ENCODE measurements at regions not wholly inside any gene's neighbourhood (a gene's known extent, or its start where the extent isn't known, plus 50 kb on each side); places are given as distances from the start of the nearest gene placed in this dataset.
"Not testable (repeated sequence)": the region's sequence is repeated elsewhere in the genome, so short reads cannot be mapped to it uniquely, and the experiment has no call there.

DNA sequence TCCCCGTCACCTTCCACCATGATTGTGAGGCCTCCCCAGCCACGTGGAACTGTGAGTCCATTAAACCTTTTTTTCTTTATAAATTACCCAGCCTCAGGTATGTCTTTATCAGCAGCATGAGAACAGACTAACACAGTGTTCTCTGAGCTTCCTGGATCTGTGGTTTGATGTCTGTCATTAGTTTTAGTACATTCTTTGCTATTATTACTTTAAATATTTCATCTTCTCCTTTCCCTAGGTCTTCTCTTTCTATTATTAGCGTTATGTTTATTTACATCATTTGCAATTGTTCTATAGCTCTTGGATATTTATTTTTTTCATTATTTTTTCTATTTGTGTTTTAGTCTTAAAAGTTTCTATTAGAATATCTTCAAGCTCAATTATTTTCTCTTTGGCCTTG, 1293.4 kb downstream of the GATA3 start:
- not testable (repeated sequence) for DNase-seq

DNA sequence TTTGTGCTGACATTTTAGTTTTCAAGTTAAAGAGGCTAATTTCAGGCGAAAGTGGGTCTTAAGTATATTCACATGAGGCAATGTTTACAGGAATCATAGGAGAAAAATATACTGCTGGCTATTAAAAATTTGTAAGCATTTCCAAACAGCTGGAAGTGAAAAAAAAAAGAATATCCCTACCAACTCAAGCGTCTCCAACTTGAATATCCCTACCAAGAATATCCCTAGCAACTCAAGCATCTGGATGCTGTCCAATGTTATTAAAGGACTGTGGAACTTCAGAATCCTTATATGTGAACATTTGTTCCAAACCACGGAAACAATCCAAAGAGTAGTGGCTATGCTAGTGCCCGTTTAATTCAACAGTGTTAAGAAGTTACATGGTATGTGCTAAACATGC, 1303.0 kb downstream of the GATA3 start:
- no peak for DNase-seq

DNA sequence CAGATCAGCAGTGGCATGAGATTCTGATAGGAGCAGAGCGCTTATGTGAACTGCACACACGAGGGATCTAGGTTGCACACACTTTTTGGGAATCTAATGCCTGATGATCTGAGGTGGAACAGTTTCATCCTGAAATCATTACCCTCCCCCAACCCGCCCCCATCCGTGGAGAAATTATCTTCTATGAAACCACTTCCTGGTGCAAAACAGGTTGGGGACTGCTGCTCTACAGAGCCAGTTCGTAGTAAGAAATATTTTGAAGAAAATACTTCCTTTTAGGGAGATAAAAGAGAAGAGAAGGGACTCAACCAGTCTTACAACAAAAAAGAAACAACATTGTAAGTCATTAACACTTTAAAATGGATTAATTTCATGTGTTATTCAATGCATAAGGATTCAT, 1308.2 kb downstream of the GATA3 start:
- DNase-seq, result no peak

DNA sequence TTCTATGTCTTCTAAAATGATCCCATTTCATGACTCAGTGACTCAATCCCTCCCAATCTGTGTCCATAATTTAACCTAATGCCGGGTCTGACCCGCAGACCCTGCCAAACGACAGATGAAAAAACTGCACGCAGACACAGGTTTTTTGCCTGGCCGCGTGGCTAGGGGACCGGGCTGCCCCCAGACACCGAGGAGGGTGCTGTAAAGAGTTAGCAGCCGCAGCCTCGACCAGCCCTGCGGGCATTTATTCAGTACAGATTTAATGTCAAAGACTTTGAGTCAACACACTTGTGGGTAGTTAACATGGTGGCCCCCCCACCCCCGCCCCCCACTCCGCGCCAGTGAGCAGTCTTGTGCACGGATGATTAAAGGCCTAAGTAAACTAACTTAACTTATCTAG, 1324.7 kb downstream of the GATA3 start:
- no peak for DNase-seq

DNA sequence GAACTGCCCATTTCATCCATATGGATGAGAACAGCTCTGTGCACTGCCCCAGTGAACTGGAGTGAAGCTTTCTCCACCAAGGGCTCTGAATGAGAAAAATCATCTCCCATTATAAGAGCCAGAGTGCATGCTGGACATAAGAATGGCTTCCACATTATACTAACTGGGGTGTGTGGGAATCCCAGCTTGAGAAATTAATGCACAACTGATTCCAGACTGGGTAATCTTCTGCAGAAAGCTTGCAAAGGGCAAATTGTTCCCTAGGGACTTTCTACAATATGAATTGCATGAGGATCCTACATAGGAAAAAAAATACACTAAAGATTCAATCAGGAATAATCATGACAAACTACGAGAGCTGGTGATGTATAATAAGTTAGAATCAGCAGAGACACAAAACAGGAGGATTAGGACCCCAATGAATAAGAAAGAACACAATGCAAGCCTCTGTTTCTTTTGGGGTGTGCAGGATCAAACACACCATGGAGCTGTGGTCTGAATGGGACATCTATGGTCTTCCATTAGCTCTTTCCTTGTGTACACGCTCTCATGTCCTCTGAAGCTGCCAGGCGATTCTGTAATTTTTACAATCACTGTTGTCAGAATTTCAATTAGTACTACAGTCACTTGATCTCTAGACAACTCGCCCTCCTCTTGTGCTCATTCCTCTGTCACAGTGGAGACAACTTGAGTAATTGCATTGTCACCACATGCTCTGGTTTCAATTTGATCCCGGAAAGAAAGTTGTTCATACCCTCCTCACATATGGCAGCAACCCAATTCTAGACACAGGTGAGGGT, 1327.4 kb downstream of the GATA3 start:
- DNase-seq, result no peak

DNA sequence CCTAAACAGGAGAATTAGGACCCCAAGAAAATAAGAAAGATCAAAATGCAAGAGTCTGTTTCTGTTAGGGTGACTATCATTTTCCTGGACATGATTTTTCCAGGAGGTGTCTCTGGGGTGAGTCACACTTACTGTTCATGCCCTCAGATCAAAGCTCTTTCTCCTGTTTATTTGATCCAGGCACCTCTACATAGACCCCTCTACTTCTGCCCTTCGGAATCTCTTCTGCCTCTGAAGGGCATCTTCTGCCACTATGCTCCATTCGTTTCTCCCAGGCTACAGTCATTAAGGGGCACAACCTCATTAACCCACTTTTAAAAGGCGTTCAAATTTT, 1328.0 kb downstream of the GATA3 start:
- DNase-seq, result no peak

DNA sequence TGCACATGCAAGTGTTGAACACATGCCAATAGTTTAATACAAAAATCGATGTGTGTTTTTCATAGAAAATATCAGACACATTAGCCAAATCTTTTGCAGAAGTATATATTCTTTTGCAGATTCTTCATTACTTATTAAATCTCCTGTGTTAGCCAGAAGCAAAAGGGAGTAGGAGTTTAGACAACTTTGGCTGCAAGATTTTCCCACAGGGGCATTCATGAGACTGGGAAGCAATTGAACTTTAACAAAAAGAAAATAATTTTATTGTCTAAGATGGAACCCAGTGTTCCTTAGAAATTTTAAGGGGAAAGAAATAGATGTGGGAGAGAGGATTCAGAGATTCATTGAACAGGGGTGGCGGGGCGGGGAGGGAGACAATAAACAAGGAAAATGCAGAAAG, 1336.0 kb downstream of the GATA3 start:
- DNase-seq, result no peak

DNA sequence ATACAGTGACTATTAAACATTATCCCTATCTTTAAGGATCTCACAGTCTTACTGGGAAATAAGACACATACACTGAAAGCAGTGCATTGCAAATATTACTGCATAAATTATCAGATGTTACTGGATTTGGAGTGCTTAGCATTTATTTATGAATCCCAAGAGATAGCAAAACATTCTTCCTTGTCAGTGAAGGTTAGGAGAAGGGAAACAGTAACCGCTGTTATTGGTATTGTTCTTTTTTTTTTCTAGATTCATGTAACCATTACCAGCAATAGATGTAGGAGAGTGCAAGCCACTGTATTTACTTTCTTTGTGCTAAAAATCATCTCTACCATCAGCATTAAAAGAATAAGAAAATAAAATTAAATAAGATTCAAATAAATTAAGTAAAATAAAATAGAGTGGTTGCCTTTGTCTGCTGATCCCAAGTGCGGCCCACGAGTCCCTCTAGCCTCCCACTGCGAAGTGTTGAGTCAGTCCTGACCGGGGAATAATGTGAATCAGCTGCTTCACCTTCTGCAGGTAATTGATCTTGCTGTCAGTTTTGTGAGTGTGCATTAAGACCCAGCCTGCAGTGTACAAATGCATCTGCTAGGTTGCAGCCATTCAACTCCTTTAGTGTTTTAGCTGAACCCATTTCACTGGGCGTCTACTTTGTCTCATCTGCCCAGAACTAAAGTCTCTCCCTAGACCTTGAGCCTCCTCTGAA, 1344.9 kb downstream of the GATA3 start:
- no peak for DNase-seq

DNA sequence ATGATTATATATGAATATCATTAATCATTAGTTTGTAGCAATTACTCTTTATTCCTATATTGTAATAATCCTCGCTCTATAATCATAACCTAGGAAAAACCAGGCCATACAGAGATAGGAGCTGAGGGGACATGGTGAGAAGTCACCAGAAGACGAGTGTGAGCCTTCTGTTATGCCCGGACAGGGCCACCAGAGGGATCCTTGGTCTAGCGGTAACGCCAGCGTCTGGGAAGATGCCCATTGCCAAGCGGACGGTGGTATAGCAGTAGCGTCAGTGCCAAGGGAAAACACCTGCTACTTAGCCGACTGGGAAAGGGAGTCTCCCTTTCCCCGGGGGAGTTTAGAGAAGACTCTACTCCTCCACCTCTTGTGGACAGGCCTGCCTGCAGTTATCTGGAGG, 1347.6 kb downstream of the GATA3 start:
- not testable (repeated sequence) for DNase-seq

DNA sequence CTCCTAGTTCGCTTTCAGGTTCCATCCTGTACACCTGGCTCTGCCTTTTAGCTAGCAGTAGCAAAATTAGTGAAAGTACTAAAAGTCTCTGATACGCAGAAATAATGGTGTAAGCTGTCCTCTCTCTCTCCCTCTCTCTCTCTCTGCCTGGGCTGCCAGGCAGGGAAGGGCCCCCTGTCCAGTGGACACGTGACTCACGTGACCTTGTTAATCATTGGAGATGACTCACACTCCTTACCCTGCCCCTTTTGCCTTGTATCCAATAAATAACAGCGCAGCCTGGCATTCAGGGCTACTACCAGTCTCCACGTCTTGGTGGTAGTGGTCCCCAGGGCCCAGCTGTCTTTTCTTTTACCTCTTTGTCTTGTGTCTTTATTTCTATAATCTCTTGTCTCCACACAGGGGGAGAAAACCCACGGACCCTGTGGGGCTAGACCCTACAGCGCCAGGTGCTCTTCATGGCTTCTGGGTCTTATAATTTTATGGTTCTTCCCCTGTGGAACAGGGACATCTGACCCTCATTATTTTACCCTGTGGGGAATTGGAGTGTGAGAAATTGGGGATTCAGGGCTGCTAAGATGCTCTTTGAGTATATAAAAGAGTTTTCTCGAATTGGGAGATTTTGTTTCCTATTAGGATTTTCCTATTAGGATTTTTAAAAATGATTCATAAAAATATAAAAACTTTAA, 1348.2 kb downstream of the GATA3 start:
- not testable (repeated sequence) for DNase-seq

DNA sequence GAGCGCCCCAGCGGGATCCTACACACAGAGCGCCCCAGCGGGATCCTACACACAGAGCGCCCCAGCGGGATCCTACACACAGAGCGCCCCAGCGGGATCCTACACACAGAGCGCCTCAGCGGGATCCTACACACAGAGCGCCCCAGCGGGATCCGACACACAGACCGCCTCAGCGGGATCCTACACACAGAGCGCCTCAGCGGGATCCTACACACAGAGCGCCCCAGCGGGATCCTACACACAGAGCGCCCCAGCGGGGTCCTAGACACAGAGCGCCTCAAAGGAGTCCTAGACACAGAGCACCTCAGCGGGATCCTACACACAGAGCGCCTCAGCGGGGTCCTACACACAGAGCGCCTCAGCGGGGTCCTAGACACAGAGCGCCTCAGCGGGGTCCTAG, 1352.7 kb downstream of the GATA3 start:
- not testable (repeated sequence) for DNase-seq

DNA sequence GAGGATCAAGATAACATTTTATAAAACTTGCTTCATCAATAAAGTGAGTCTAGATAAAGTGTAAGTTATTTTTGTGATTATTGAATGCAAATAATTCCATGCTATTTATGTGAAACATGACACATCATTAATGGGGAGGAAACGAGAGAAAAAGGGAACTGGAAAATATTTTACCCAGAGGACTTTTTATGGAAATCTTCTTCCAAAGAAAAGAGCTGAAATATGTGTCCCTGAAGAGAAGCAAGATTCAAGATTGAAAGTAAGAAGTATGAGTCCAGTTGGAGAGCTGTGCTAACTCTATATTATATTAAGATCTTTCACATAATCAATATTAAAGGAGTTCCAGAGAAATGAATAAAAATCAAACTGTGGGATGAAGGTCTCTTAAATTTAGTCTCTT, 1361.8 kb downstream of the GATA3 start:
- DNase-seq, result no peak

DNA sequence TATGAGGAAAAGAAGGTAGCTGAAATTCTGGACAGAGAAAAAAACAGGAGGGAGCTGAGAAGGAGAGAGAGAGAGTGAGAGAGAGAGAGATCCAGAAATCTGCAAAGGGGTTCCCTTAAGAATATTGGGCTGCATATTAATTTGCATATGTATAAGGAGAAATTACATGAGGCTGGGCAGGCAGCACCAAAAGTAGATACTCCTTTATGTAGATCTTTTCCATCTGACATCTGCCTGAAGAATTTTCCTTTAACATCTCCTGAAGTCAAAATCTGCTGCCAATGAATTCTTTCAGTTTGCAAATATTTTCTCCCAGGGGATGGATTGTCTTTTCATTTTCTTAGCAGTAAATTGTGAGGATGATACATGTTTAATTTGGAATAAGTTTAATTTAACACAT, 1365.3 kb downstream of the GATA3 start:
- DNase-seq, result no peak

DNA sequence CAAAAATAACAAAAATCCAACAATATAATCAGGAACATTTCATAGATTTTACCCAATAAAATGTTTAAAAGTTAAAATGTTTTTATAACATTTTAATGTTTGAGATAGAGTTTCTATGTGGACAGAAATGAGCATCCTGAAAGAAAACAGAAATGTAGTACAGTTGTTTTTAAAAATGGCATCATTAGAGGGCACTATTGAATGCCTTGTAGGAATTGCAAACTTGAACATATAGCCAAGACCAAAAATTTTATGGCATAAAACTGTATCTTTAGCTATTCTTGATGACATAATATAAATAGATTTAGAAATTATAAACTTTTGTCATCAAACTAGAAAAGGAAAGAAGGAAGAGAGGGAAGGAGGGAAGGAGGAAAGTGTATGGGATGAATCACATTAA, 1372.7 kb downstream of the GATA3 start:
- DNase-seq, result no peak

DNA sequence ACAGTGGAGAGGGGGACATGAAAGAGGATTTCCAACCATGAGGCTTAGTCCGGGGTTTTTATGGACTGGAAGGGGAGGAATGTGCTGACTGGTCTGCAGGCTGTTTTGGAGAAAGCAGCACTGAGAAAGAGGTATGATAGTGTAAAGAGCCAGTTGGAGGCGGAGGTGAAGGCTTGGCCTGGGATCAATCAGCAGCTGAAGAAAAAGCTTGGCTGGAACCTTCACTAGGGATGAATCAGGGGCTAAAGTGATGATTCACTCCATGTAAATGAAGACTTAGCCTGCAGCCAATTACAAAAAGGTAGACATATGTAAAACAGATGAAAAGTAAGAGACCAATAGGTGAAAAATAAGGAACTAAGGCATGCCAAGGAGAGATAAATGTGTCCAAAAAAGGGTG, 1382.6 kb downstream of the GATA3 start:
- DNase-seq, result no peak

DNA sequence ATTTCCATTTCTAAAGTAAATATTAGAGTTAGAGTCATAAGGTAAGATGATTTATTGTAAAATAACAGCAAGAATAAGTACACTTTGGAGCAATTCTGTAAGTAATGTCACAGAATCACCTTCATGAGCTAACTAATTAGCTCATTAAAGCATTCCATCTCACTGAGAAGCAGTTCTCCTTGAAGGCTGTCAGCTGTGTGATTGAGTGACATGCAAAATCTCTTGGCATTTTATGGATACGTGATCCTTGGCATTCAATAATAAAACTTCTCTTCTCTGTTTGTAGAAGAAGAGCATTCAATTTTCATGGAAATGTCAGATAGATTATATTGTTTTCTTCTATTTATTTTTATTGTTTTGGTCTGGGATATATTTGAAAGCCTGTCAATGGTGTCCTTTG, 1389.3 kb downstream of the GATA3 start:
- no peak for DNase-seq

DNA sequence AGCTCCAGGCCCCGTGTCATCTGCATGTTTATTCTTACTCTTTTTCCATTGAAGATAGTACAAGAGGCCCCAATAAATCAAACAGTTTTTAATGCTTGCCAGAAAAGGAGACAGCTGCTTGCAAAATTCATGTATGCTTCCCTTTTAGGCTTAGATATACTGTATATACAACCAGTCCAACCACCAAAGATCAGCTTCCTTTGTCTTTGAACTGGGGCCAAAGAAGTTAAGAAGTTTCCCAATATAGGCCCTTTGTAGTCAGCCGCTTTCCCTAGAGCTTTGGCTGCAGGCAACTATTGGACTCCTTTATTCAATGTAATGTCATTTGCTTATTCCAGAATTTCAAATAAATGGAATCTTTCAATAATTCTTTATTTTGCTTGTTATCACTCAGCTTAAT, 1395.0 kb downstream of the GATA3 start:
- DNase-seq, result no peak

DNA sequence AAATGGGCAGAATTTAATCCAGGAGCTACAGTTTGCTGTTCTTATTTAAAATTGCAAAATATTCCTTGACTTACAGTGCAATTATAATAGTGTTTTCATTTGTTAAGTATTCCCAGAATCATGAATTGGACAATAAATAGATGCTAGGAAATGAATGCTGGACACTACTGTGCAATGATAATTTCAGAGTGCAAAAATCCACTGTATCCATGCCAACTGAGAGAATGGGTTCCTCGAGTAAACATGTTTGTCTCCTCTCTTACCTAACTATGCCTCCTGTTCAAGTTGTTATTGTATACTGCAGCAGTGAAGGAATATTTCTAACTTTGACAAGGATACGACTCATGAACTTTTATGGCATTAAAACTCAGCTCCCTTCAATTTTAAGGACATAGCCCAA, 1396.3 kb downstream of the GATA3 start:
- no peak for DNase-seq

DNA sequence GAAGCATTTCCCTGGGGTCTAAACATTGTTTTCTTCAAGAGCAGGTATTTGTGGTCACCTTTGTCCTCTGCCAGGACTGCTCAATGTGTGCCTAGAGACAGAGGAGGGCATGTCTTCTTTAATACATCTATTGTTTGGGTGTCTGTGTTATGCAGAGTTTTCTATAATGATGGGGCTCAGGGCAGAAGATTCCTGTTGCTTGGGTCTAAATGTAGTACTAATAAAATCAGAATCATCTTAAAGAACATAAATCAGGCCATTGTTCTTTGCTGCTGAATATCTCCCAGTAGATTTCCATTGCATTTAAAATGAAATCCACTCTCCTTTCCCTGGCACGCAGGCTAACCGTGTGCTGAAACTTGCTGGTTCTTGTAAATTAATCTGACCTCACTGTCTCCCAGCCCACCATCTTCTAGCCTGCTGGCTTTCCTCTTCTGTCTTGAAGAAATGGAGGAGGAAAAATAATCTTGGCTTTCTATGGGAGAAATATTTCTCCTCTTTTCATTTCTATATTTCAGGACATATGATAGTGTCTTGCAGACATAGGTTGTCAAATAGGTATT, 1396.8 kb downstream of the GATA3 start:
- DNase-seq, result no peak

DNA sequence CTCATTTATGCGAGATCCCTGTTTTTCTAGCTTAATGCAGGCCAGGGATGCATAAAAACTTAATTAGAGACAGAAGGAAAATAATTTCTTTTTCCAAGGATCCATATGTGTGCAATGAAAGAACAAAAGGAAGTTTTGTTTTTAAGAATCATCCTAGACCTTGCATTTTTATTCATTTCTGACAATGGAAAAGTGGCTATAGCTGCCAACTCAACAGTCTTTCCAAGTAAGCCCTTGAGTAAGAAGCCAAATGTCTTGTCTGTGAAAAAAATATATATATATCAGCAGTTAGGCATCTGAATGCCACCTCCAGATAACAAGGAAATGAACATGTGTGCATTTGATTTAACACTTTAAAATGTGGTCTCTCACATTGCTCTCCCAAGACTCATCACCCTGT, 1397.6 kb downstream of the GATA3 start:
- no peak for DNase-seq

DNA sequence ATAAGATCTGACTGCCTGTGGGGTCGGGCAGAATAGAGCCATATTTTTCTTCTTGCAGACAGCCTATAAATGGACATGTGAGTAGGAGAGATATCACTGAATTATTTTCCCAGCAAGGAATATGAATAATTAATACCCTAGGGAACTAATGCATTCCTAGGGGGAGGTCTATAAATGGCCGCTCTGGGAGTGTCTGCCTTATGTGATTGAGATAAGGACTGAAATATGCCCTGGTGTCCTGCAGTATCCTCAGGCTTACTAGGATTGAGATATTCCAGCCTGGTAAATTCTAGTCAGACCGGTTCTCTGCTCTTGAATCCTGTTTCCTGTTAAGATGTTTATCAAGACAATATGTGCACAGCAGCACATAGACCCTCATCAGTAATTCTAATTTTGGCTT, 1399.4 kb downstream of the GATA3 start:
- not testable (repeated sequence) for DNase-seq

DNA sequence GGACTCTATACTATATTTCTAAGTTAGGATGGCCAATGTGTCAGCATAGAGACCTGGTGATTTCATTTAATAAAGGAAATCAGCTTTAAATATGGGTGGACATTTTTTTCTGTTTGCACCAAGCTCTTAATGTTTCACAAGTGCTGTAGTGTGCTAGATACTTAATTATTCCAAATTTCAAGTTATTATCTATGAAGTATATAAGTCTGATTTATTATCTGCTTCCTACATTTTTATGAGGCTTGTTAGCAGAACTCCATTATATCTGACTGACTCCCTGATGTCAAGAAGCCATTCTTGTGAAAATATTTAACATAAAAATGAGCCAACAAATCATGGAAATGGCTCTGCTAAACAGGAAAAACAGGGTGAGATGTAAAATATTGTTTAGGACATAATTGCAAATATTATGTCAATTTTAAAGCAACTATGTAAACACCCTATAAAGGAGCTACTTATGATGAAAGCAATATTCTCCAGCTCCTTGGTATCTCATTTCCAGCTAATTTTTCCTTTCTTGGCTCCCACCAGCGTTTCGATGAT, 1415.2 kb downstream of the GATA3 start:
- no peak for DNase-seq

DNA sequence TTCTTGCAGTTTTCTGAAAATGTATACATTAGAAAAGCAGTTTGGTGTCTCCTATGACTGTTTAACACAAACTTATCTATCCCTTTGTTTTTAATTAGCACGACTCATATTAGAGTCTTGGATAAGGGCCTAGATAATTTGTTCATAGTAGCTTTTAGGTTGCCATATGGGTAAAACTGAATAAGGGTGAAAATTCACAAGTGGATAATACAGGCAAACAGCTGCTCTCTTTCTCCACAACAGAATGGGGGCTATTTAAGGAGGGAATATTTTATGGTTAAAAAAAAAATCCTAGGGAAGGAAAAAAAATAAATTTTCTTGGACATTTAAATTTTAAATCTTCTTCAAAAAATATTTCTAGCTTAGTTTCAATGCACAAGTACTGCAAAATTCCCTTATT, 1416.1 kb downstream of the GATA3 start:
- DNase-seq, result no peak

DNA sequence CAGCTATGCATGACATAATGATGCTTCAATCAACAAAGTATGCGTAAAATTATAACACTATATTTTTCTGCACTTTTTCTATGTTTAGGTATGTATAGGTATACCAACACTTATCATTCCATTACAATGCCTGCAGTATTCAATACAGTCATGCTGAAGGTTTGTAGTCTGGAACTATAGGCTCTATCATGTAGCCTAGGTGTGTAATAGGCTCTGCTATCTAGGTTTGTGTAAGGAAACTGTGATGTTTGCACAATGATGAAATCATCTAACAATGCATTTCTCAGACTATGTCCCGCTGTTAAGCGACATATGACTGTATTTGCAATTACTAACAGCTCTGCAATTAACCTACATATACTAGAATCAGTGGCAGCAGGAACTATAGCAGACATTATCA, 1447.5 kb downstream of the GATA3 start:
- no peak for DNase-seq

All from amniotic stem cell (primary cell).